Omental fat pad (tissue), 3 donors: ENCODE measurements at regions not wholly inside any gene's neighbourhood (a gene's known extent, or its start where the extent isn't known, plus 50 kb on each side); places are given as distances from the start of the nearest gene placed in this dataset.

Source experiments
- ATAC-seq: fragments of 150-250 bp; one replicate; pipeline ENCODE4 v1.9.1; 2016; ENCODE audit warnings: mild to moderate bottlenecking, moderate library complexity; ENCODE audit not compliant: low FRiP score
- DNase-seq: peaks from one replicate; pipeline ENCODE4 v3.0.0-alpha.2; 2019; ENCODE audit warnings: low spot score
- TF ChIP-seq, protein P1 (sequence below), 3 donors: fragments of 450-650 bp; IDR thresholded peaks; one replicate each; pipeline ENCODE4 v1.5.1; 2016 to 2017; ENCODE audit warnings: antibody characterized with exemption in 3 of 3, mild to moderate bottlenecking in 3 of 3, moderate library complexity in 2 of 3

DNA sequence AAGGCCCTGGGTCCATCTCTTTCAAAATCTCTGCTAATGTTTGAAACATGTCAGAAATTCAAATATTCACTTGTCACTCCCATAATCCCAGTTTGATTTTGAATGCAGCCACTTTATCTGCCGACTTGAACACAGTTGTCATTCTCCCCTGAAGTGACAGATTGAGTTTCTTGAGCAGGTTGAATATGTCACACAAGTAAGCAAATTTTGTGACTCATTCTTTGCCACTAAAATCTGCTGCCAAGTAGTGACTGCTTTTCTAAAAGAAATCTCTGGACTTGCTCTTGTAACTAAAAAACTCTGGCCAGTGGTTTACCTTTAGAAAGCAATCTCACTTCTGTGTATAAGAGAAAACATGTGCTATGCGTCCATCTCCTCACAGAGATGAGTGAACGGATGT lies 357.1 kb downstream of the LMO7 start:
- TF ChIP-seq, protein P1, sequence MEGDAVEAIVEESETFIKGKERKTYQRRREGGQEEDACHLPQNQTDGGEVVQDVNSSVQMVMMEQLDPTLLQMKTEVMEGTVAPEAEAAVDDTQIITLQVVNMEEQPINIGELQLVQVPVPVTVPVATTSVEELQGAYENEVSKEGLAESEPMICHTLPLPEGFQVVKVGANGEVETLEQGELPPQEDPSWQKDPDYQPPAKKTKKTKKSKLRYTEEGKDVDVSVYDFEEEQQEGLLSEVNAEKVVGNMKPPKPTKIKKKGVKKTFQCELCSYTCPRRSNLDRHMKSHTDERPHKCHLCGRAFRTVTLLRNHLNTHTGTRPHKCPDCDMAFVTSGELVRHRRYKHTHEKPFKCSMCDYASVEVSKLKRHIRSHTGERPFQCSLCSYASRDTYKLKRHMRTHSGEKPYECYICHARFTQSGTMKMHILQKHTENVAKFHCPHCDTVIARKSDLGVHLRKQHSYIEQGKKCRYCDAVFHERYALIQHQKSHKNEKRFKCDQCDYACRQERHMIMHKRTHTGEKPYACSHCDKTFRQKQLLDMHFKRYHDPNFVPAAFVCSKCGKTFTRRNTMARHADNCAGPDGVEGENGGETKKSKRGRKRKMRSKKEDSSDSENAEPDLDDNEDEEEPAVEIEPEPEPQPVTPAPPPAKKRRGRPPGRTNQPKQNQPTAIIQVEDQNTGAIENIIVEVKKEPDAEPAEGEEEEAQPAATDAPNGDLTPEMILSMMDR (IDR thresholded peaks at IDR 0.05): no peak
- no peak for DNase-seq
- no peak for ATAC-seq

DNA sequence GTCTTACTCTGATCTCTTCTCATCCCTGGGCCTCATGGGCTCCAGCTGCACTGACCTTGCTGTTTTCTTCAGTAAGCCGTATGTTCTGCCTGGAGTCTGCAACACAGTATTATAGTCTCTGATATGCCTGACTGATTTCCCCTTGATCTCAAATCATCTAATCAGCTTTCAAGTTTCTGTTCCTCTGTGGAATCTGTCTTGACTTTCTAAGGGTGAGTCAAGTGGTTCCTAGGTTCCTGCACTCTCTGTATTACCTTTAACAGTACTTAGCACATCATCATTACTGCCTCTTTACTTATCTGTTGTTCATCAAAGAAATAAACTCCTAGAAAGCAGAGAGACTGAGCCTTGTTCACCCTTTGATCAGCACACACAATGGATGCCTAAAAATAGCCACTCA lies 350.7 kb downstream of the LMO7 start:
- DNase-seq: no peak
- TF ChIP-seq, protein P1 (IDR thresholded peaks at IDR 0.05): no peak
- no peak for ATAC-seq

DNA sequence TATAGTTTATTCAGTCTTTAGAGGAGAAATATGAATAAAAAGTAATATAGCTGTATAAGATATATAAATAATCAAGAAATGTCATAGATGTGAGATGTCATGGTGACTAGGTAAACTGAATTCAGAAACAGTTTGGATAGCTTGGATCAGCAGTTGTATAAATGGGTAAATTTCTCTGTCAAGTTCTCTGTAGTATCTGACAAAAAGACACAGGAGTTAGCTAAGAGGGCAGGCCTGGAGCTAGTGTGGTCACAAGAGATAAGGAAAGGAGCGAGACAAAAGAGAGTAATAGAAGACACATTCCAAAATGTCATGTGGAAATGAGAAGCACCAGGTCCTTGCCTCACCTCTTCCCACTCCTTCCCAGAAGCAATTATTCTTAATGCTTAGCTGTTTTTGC lies 349.0 kb downstream of the LMO7 start:
- DNase-seq (no peak), ATAC-seq (no peak)
- TF ChIP-seq, protein P1 (IDR thresholded peaks at IDR 0.05): no peak

DNA sequence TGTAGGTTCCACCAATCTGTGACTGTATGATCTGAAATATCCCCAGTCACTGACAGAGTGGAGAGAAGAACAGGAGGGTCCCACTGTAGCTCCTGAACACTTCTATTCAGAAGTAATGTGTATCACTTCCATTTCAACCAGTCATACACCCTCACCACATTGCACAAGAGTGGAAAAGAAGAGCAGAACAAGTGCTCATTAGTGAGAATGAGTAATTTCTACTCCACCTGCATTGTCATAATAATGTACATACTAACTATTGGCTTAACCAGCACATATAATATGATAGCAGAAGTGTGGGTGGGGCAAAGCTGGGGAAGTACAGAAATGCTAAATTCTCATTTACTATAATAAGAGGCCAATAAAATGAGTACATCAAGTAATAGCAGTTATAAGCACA lies 342.7 kb downstream of the LMO7 start:
- ATAC-seq (no peak), DNase-seq (no peak)
- TF ChIP-seq, protein P1 (IDR thresholded peaks at IDR 0.05): no peak

DNA sequence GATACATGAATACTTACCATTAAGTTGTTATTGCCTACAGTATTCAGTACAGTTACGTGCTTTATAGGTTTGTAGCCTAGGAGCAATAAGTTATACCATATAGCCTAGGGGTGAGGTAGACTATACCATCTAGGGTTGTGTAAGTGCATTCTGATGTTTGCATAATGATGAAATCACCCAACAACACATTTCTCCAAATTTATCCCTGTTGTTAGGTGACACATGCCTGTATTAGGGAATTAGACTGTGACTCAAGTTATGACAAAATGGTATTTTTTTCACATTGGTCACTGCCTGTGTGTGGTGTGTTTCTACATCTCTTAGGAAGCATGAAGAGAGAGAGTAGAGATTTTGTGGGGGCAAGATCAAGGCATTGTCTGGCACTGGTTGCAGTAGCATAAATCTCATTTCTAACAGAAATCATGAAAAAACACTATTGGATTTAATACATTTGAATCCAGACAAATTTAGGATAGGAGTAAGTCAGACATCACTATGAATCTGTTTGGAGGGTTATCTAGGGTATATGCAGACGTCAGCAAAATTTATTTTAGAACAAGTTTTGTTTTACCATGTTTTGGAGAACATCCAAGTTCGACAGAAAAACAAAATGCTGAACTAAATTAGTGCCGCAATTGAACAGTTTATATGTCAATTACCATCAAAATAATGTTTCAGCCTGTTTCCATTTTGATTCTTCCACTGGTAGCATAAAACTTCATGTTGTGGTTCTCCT lies 332.1 kb downstream of the LMO7 start:
- no peak for ATAC-seq
- TF ChIP-seq, protein P1 (IDR thresholded peaks at IDR 0.05): no peak
- no peak for DNase-seq

DNA sequence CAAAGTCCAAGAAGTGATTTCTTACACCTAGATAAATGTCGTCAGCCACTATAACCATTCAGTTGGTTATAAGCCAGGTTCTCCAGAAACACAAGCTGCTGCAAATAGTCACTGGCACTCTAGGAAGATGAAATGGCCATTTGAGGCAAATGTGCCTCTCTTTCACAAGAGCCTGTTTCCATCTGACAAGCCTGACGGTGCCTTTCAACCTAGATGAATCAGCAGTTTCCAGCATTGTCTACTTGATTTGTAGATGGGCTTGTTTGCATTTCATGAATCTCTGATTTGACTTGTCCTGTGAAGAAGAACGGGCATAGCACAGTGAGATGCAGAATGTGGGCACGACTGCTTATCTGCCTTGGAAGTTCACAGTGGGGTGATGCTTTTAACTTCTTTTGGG lies 327.2 kb downstream of the LMO7 start:
- DNase-seq (no peak), ATAC-seq (no peak)

DNA sequence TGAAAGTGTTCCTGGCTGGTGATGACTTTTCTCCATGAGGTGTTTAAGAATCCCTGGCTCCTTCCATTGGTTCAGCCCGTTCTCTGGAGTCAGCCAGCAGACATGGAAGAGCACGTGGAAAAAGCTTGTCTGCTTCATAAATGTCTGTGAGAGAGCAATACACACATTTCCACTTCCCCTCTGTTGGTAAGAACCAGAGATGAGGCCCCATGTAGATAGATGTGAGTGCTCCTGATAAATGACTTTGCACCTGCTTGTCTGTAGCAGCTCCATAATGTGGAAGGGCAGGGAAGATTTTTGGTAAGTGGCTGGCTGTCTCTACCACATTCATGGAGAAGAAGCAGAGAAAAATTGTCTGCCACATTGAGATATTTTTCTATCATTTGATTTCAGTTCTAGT lies 325.8 kb downstream of the LMO7 start:
- DNase-seq (no peak), ATAC-seq (no peak)
- TF ChIP-seq, protein P1 (IDR thresholded peaks at IDR 0.05): no peak

More for the DNA sequence above, 327.2 kb downstream of the LMO7 start:
- TF ChIP-seq, protein P1 (IDR thresholded peaks at IDR 0.05): no peak
